GM19397 (cell line): ENCODE measurements at regions not wholly inside any gene's neighbourhood (a gene's known extent, or its start where the extent isn't known, plus 50 kb on each side); places are given as distances from the start of the nearest gene placed in this dataset.

Experiments
- ATAC-seq: cut with Tn5 transposase; IDR thresholded peaks from one replicate; pipeline ENCODE4 v1.9.1; 2021; ENCODE audit warnings: mild to moderate bottlenecking, moderate library complexity; ENCODE audit not compliant: unreplicated experiment

GRCh38 chr3:159123877-159124276, 322.0 kb downstream of the MFSD1 start:
- no peak for ATAC-seq

DNA sequence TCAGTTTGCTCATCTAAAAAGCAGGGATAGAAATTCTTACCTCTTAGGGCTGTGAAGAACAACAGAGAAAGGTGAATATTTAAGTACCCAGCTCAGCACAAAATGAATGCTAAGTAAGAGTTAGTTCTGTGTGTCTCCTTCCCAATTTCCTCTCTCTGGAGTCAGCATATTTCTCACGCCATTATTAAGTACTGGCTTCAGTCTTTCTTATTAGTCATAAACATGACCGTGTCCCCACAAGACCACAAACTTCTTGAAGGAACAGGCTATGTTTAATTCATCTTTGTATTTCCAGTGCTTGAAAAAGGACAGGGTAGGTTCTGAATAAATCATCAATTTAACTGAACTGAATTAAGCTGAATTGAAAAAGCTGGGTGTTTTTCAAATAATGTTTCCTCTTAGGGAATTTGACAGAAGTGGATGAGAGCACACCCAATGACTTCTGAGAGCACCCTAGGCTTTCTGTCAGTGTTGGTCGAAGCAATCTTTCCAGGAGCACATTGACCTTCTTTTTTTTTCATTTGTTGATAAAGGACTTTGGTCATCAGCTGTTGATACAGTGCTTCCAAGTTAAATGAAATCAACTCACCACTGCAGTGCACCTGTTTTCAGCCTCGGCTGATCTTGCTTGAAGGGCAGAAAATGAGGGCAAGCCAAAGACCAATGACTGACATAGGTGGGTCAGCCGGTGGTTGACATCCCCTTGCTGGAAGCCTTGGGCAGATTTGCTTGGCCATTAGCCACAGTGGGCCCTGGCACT, 324.6 kb downstream of the MFSD1 start:
- no peak for ATAC-seq

DNA sequence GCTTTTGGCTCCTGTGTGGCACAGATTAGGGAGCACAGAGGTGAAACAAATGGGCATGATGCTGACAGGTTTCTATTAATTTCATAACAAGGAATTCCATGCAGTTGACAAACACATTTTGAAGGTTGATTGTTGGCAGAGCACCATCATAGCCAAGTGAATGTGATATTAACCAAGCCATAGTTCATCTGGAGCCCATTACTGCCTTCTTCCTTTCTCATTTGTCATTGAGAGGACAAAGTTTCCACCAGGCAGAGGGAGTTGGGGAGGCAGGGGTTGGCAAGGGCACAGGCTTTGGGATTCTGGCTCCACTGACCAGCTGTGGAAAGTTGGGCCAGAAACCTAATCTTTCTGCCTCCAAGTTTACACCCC, 325.2 kb downstream of the MFSD1 start:
- no peak for ATAC-seq

- no peak for ATAC-seq
Observed at GRCh38 chr3:159128628-159129027, 326.8 kb downstream of the MFSD1 start.

- ATAC-seq, result no peak
Observed at GRCh38 chr3:159130108-159130507, 328.3 kb downstream of the MFSD1 start.

GRCh38 chr3:159131376-159131775, 329.5 kb downstream of the MFSD1 start:
- ATAC-seq, result no peak

DNA sequence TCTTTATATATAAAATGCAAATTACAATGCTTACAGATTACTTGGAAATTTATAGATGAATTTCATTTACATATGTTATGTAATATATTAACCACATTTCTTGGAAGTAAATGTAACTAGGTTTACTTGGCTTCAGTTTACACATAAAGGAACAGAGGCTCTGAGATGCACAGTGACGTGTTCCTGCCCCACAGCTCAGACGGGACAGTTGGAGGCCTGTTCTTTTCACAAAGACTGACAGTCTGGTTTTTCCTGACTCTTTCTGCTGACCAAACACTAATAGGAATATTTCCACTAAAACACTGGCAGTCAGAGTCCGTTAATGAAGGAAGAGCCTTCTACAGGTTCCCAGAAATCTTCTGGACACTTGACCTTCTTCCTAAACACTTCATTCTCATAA, 336.1 kb downstream of the MFSD1 start:
- ATAC-seq, result no peak

DNA sequence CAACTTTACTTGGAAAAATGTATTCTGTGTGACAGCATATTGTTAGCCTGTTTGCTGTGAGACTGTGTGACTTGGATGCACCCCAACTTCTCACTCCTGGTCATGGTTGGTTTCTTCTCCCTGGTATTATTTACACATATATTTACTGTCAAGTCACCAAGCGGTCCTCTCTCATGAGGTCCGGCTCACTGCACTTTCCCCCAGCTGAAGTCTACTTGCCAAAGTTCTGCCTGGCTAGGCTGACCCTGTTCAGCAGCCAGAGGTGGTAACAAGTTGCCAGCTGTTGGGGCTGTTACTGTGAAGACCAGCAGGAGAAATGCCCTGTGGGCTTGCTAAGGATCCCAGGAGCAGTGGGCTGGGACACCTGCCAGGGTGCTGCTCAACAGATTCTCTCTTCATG, 337.5 kb downstream of the MFSD1 start:
- no peak for ATAC-seq

DNA sequence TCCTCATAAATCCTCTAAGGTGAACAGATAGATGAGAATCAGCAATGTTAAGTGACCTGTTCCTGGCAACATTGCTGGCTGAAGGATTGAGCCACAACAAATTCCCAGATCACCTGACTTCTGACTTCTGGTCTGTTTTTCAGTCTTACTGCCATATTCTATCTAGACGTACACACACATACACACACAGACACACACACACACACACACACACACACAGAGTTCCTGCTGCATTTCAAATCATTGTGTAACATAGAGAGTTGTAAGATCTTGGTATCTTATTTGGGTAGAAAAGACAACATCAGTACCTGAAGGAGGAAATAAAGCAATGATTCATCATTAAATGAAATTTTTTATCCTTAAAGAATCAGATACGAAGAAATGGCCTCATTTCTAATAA, 342.6 kb downstream of the MFSD1 start:
- no peak for ATAC-seq

DNA sequence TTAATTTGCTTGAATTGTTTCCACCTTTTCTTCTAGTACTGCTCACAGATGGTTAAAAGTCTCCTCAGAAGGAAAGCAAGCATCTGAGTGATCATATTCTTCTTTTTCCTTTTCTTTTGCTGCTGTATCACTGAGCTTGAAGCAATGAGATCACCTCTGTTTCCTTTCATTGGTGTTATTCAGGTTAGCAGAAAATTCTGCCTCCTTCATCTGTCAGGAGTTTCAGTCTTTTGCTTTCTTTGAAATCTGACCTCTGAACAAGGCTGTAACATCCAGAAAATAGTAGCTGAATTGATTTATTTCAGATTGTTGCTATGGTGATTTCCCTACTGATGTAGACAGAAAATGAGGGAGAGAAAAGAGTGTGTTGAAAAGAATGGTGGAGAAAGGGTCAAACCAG, 343.0 kb downstream of the MFSD1 start:
- ATAC-seq, result no peak

DNA sequence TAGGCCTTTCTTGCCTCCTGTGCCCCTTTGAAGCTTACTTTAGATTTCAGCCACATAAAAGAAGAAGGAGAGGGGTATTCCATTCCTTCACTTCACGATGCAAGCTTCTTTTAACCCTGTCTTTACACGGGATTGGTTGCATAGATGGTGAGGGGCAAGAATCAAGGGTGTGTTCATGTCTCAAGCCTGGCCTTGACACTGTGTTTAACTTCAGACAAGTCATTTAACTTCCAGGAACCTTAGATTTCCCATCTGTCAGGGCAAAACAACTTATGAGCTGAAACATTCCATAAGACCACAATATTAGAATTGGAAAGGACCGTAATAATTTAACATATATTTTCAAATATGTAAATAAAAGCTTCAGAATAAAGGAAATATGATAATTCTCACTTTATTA, 344.5 kb downstream of the MFSD1 start:
- ATAC-seq, result no peak

DNA sequence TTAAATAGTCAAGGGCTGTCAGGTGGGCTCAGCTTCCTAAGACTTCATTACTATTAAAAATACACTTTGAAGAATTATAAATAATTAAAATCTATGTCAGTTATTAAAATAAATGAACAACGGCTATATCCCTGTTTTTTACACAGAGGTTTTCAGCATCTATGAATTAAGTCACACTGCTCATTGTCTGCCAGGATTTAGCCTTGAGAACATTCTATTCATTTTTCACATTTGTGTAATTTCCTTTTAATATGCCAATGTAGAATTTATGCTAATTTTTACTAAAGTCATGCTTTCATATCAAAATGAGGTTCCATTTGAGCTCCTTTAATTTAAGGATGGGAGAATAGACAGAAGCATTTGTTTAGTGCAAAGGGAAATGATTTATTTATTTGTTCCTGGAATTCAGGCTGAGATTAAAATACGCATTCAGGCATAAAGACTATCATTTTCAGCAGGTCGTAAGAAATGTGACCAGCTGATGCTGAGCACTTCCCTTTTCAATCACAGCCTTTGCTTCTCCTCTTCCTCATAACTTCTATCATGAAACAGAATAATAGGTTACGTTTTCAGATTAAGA, 345.1 kb downstream of the MFSD1 start:
- ATAC-seq, result no peak

DNA sequence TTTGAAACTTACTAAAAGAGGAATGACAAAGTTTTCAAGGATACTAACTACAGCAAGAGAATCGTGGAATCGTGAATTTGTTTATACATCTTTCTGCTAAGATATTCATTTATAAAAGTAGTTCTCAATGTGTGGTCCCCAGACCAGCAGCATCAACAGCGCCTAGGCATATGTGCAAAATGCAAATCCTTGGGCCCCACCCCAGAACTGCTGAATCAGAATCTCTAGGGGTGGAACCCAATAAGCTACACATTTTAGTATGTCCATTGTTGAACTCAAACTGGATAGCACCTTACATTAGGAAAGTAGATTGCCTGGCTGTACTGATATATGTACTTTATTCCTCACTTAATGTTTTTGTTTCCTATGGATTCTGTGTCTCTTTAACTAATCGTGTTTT, 346.0 kb downstream of the MFSD1 start:
- no peak for ATAC-seq

- ATAC-seq, result no peak
Observed at GRCh38 chr3:159148466-159148865, 346.6 kb downstream of the MFSD1 start.

GRCh38 chr3:159149131-159149530, 347.3 kb downstream of the MFSD1 start:
- no peak for ATAC-seq

GRCh38 chr3:159149633-159150032, 347.8 kb downstream of the MFSD1 start:
- no peak for ATAC-seq

DNA sequence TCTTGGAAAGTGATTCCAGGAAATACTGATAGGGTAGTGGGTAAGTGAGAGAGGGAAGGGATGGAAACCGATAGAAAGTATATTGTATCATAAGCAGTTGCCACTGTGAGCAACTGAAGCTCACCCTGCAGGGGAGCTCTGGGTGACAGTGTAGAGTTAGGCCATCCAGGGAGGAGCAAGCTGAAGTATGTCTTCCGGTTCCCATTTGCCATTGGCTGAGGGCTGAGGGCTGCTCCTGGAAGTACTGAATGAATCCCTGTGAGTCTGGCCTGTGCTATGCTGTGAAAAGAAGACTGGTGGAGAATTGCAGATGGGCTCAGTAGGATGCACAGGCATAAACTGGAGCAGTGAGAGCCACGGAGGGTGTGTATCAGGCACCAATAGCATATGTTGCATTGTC, 348.3 kb downstream of the MFSD1 start:
- no peak for ATAC-seq

- no peak for ATAC-seq
Observed at GRCh38 chr3:159151130-159151529, 349.3 kb downstream of the MFSD1 start.

GRCh38 chr3:159157275-159157674, 355.4 kb downstream of the MFSD1 start:
- no peak for ATAC-seq

GRCh38 chr3:159158213-159158612, 356.4 kb downstream of the MFSD1 start:
- no peak for ATAC-seq

- no peak for ATAC-seq
Observed at GRCh38 chr3:159158801-159159200, 356.9 kb downstream of the MFSD1 start.

GRCh38 chr3:159159546-159159945, 357.7 kb downstream of the MFSD1 start:
- no peak for ATAC-seq

DNA sequence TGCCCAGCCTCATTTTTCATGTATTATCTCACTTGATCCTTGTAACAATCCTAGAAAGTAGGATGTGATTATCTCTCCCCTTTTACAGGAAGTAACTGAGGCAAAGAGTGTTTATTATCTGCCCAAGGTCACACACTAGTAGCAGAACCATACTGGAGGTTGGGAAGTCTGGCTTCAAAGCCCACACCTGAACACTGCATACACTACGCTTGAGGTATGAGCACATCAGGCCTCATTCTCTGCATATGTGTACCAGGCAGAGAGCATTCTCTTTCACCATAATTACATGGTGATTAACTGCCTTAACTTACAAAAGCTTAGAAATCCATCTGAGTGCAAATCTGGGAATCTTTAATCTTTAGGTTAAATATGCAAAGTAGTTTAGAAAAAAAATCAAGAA, 361.8 kb downstream of the MFSD1 start:
- ATAC-seq, result no peak
